NCI-H128 (cell line): ENCODE measurements at regions not wholly inside any gene's neighbourhood (a gene's known extent, or its start where the extent isn't known, plus 50 kb on each side); places are given as distances from the start of the nearest gene placed in this dataset.
"Not testable (repeated sequence)": the region's sequence is repeated elsewhere in the genome, so short reads cannot be mapped to it uniquely, and the experiment has no call there.

Experiments
- DNase-seq: peaks from one replicate; lab custom pipeline; 2025; ENCODE audit not compliant: unreplicated experiment; lab: John Stamatoyannopoulos, UW

DNA sequence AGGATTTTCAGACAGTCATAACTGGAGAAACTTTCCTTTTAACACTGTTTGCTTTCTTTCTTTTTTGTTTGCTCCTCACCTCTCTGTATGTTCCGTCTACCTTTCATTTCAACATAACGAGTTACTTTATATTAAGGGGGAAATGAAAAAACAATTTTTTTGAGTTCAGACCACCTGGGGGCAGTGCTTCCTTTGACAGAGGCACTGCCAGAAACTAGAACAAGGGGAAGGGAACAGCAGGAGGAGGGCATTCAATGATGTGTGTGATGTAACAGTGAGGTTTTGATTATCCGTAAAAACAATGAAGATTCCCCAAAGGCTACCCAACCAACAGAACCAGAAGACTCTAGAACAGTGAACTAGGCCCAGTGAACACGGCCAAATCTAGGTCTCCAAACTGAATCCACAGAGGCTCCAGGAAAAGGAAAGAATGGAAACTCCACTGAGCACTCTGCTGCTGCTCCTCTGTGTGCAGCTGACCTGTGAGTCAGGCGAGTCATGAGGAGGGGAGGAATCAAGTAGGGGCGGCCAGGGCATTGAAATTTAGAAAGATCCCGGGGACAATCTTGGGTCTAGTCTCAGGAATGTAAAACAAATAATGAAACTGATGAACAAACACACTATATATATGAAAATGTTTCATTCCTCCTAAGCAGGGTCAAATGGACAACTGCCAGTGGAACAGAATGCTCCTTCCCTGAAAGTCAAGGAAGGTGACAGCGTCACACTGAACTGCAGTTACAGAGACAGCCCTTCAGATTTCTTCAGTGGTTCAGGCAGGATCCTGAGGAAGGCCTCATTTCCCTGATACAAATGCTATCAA is 323.5 kb downstream of the DAD1 start:
- no peak for DNase-seq

DNA sequence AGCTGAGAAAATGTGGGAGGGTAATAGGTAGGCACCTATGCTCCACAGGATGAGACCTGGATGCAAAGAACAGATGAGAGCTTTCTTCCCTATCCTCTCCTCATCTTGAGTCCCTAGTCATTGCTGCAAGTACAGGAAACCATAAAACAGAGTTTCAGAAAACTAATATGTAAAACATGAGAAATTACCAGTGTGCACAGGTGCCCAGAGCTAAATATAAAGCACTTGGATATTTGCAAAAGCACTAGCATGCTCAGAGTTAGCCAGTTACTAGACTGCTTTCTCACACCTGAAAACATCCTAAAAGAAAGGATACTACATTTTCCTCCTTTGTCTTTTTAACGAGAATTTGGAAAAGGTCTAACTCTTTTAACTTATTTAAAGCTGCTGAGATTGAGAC is 324.3 kb downstream of the DAD1 start:
- no peak for DNase-seq

DNA sequence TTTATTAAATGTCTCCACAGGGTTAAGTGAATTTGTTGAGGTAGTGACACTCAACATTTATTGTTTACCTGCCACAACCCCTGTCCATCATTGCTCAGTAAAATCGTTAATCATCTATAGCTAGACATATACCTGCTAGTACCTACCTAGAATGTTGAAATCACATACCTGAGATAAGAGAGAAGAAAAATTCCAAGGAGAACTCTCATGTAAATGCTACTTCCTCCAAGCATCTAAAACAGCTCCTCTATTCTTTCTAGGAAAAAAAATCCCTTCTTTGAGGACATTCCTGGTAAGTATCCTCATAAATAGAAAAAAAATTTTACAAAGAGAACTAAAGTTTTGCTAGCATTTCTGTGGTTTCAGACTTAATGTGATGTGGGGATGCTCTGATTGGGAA is 325.1 kb downstream of the DAD1 start:
- no peak for DNase-seq

DNA sequence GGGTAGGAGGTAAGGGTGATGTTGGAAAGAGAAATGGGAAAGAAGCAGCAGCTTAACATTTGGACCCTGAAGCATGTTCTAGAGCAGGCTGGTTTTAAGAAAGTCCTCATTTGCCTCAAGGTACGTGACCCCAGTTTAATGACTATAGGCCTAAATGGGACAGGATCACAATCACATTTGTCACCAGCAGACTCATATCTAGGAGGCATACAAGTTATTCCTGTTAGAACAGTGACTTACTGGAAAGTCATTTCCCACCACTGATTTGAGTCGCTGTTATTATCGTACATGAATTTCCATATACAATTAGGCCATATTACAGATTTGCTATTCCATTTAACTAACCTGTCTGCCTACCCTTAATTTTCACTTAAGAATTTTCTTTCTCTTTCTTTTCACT is 326.1 kb downstream of the DAD1 start:
- DNase-seq, result no peak

DNA sequence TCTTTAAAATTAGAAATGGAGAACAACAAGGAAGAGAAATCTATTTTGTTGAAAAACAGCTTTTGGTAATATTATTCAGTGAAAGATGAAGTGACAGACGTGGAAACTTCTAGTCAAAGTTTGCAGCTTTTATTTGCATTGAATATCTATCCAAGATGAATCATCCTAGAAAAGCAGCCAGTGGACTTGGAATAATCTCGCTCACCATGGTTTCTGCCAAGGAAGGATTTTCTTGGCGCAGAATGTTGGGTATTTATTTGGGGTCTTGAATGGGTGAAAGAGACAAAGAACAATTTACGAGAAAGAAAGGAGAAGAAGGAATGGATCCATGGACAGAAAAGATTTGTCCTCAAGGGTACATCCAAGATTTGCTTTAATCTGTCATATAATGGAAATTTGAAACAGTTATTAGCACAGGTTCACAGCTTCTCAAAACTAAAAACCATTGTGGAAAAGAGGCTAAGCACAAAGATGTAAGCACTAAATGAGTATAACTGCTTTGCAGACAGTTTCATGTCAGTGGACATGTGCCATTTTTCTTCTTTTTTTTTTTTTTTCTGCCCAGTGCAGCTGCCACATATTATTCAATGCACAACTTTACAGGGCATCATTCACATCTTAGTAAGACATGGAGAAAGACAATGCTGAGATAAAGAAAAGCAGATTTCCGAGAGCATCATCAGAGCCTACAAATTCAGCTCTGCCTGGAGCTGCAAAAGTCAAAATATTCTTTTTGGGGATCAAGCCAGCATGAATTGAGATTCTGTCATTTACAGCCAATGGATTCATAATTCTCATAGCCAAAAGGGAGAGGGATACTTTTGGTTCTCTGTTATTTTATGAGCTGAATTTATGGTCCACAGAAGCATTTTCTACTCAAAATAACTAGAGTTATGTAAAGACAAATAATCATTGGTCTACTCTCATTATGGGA is 333.7 kb downstream of the DAD1 start:
- DNase-seq, result no peak

DNA sequence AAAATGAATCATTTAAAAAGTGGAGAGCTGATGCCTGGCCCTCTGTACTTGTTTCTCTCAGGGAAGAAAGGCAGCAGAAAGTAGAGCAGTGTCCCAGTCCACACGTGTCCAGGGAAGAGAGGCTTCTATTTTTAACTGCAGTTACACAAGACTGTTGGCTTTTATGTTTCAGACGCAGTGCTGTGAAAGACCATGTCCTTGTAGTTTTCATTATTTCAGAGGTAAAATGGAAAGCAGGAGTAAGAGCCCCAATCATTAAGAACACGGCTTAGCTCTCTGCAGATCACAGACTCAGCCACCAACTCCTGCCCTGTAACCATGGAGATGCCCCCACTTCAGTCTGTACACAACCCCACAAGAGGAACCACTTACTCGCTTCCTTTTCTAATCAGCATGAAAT is 336.3 kb downstream of the DAD1 start:
- no peak for DNase-seq

DNA sequence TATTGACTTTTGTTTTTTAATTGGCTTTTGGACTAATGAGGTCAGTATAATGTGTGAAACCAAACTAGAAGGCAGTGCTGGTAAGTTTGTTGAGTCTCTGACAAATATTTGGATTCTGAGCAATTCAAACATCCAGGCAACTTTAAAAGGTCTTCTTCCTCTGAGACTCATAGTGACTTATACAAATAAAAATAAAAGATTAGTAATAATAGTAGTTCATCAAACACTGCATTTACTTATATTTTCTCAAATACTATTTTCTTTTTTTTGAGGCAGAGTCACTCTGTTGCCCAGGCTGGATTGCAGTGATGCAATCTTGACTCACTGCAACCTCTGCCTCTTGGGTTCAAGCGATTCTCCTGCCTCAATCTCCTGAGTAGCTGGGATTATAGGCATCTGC is 337.9 kb downstream of the DAD1 start:
- DNase-seq, result no peak

DNA sequence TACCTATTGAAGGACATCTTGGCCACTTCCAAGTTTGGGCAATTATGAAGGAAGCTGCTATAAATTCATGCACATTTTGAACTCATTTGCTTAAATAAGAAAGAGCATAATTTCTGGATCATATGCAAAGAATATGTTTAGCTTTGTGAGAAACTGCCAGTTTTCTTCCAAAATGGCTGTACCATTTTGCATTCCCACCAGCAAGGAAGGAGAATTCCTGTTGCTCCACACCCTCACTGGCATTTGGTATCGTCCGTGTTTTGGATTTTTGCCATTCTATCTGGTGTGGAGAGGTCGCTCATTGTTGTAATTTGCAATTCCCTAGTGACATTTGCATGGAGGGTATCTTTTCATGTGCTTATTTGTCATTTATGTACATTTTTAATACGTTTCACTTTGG is 339.3 kb downstream of the DAD1 start:
- no peak for DNase-seq

DNA sequence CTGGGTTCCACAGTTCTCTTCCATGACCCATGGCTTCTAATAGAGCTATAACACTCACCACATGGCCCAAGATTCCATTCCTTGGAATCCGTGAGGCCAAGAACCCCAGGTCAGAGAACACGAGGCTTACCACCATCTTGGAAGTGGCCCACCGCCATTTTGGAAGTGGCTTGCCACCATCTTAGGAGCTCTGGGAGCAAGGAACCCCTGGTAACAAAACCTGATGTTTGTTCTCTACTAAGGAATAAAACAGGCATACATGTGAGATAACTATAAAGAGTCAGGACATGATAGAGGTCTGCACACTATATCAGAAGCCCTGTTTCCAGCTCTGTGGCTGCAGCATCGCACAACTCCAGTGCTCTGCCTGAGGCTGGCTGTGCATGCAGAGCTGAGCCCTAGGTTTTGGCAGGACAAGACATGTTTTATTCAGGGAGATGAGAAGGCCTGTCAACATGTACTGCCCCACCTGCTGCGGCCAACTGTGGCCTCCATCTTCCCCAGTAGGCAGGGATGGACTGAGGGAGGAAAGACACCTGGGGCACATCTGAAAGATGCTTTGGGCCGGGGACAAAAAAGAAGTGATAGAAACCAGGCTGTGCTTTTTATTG is 344.9 kb downstream of the DAD1 start:
- no peak for DNase-seq

DNA sequence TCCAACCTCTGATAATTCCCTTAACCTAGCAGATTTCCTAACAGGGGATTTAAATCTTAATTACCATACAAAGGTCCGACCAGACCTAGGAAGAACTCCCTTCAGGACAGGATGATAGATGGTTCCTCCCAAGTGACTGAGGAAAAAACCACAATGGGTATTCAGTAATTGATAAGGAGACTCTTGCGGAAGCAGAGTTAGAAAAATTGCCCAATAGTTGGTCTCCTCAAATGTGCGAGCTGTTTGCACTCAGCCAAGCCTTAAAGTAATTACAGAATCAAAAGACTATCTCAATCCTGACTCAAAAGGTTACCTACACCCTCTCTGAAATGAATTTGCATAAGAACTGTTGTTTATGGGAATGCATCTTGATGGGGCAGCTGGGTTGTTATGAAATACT is 350.7 kb downstream of the DAD1 start:
- not testable (repeated sequence) for DNase-seq

DNA sequence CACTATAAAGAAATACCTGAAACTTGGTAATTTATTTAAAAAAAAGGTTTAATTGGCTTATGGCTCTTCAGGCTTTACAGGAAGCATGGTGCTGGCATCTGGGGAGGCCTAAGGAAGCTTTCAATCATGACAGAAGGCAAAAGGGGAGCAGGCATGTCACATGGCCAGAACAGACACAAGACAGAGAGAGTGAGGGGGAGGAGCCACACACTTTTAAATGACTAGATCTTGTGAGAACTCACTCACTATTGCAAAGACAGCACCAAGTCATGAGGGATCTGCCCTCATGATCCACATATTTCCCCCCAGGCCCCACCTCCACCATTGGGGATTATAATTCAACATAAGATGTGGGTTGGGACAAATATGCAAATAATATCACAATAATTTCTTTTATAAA is 355.6 kb downstream of the DAD1 start:
- DNase-seq, result no peak

DNA sequence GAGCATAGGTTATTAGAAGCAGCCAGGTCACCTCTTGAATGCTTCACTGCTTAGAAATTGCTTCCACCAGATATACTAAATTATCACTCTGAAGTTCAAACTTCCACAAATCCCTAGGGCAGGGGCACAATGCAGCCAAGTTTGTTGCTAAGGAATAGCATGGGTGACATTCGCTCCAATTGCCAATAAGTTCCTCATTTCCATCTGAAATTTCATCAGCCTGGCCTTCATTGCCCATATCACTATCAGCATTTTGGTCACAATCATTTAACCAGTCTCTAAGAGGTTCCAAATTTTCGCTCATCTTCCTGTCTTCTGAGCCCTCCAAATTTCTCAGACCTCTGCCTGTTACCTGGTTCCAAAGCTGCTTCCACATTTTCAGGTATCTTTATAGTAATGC is 356.1 kb downstream of the DAD1 start:
- DNase-seq, result no peak

DNA sequence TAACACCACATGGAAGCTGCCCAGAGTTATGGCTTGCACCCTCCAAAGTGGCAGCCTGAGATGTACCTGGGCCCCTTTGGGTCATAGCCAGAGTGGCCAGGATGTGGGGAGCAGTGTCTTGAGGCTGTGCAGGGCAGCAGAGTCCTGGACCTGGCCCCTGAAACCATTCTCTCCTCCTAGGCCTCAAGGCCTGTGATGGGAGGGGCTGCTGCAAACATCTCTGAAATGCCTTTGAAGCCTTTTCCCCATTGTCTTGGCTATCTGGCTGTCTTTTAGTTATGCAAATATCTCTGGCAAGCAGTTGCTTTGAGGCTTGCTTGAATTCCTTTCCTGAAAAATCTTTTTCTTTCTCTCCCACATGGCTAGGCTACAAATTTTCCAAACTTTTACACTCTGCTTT is 356.5 kb downstream of the DAD1 start:
- no peak for DNase-seq

DNA sequence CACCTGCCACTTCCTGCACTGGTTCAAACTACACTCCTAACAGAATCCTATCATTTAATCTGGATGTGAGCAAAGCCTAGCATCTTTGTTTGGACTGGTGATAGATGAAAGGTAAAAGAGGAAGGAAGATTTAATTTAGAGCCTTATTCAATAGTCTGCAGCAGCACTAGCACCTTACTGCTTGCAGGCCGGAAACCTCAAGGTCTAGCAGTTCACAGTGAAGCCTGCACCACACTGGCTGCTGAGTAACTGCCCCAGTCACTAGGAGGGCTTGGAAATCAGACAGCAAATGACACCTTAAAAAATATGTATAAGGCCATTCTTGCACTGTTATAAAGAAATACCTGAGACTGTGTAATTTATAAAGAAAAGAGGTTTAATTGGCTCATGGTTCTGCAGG is 358.0 kb downstream of the DAD1 start:
- no peak for DNase-seq

DNA sequence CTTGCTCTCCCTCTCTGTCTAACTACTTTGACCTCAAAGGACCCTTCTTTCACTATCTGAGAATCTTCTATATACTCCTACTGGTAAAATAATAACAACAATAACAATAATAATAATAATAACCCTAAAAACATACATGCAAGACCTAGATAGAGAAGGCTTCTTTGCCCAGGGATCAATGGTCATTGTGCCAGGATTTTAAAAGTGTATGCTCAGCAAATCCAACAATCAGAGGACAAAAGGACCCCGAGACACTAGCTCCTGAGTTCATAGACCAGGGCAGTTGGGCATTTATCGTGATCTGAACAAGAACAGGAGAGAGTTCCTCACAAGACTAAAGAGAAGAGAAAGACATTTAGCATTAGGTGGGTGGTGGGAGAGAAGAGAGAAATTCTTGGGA is 358.5 kb downstream of the DAD1 start:
- DNase-seq, result no peak

DNA sequence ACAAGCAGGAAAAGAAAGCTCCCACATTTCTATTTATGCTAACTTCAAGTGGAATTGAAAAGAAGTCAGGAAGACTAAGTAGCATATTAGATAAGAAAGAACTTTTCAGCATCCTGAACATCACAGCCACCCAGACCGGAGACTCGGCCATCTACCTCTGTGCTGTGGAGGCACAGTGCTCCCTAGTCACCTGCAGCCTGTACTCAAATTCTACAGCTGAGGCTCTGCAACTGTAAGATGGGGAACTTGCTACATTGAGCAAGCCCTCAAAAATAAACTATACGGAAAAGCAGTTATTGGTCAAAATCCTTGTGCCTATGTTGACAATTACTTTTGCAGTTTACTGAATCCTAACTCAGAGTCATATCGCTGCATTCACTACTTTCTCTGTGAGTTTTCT is 361.9 kb downstream of the DAD1 start:
- DNase-seq, result no peak

DNA sequence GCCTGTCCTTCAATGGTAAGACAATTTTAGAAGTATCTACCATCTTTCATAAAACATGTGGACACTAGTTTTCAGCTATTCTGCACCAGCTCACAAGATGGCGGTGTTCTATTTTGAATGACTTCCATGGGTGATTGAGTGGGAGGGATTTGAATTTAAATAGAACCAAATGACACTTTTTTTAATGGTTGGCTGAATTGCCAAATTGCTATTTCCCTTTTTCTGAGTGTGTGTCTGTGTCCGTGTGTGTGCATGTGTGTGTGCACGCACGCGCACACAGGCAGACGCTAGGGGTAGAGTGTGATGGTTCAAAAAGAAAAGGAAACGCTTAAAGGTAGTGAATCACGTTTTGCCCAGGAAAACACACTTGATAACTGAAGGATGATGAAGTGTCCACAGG is 362.6 kb downstream of the DAD1 start:
- no peak for DNase-seq

DNA sequence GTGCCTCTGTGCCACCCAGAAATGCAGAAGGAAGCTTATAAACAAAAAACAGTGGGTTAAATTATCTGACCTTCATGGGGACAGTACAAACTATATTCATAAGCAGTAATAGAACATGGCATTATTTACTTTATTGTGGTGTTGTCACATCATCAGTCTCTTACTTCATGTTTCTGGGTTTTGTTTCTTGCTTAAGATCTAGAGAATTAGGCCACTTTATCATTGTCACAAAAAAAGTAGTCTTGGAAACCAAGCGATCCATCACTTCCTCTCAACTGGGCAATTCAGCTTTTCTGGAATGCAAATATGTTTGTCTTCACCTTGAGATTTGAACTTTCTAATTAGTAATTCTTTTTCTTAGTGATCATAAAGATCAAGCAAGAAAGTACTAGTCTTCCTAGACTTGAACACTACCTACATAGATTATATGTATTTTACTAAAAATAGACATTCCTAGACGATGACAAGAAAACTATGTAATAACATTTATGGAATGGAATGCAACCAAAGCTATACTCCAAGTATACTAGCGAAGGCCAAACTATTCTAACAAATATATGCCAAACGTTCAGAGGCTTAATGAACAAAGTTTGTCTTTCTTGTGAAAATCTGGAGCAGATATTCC is 363.4 kb downstream of the DAD1 start:
- no peak for DNase-seq

DNA sequence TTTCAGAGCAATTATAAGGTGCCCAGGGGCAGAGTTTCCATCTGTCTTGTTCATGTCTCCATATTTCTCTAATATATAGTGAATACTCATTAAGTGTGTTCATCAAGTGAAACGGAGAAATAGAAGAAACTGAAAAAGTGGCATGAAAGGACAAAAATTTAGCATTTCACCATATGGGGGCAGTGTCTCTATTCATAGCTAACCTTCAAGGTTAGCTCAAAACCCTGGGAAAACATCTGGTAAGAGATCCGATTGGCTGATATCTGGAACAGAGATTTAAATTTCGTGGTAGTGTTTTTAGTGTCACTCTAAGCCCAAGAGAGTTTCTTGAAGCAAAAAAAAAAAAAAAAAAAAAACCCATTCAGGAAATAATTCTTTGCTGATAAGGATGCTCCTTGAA is 367.5 kb downstream of the DAD1 start:
- DNase-seq, result no peak

DNA sequence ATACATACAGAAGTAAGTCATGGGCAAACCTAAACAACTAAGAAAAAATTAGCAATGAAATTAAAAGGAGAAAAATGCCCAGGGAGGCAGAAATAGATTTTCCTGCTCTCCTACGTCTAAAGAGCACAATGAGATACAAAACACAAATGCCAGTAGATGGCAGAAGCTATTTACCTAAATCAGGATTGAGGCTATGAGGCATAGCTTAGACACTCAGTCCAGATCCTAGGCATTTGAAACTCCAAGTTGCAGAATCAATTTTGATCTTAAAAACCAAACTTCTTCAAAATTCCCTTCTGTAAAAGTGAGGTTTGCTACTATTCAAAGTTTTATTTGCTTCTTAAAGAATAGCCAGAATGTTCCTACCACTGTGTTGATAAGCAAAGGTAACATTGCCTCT is 368.6 kb downstream of the DAD1 start:
- DNase-seq, result no peak

DNA sequence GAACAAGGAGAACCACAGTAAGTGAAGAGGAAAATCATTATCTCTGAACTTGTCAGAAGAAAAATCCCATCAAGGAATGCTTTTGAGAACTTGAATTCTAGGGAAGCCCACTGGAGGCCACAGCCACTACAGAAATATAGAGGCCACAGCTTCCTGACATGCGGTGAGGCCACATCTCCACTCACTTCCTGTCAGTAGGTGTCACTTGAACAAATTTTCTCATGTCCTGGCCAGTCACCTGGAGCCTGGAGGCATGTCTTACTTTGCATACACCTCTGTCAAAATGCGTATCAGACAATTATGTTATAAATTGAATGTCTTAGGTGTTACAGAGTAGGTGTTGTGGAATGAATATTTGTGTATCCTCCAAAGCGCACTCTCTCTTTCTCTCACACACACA is 370.3 kb downstream of the DAD1 start:
- DNase-seq, result no peak
